GM18508 (cell line): ENCODE measurements at regions not wholly inside any gene's neighbourhood (a gene's known extent, or its start where the extent isn't known, plus 50 kb on each side); places are given as distances from the start of the nearest gene placed in this dataset.

Experiments
- ATAC-seq: cut with Tn5 transposase; IDR thresholded peaks from one replicate; pipeline ENCODE4 v1.9.1; 2021; ENCODE audit warnings: moderate number of reproducible peaks; ENCODE audit not compliant: insufficient read depth, unreplicated experiment

DNA sequence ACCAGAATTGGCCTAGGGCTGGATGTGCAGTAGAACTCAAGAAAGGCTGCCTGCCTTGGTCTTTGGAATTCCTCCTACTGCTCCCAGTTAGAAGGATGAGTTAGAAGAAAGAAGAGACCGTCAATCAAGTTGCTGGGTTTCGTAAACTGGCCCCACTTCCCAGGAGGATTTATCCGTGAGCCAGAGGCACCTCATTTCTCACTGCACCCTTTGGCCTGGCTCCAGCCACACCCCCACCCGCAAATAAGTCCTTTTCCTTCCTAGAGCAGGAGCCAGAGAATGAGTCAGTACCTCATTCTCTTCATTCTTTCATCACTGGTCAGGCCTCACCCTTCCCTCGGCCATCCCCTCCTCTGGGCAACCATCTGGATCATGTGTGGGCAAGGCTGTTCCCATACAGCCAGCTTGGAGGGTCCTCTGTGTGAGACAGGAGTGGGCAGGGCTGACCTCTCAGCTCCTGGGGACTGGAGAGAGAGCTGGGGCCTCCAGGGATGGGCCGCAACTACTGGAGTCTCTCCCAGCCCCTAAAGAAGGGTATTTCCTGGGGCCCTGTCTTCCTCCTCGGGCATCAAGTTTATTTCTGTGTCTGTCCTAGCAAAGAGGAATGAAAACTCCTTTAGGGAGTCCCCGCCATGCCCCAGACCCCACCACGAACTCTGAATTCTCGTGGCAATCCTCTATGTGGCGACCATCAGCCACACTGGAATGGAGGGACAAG, 87.2 kb upstream of the DUSP5 start:
- no peak for ATAC-seq

DNA sequence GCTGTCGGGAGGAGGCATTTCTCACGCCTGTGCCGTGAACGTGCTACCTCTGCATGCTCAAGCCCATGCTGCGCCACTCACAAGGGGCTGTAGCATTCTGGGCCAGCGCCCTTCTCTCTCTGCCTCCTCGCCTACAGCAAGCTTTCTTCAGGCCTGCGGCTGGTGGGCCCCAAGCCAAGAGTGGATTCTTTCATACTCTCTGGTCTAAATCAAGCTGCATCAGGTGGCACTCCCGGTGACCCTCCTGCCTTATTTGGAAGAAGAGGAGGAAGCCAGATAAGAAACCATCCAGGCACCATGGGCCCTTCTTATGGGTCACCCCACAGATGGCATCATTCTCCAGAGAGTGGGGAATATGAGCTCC, 86.7 kb upstream of the DUSP5 start:
- ATAC-seq: no peak

DNA sequence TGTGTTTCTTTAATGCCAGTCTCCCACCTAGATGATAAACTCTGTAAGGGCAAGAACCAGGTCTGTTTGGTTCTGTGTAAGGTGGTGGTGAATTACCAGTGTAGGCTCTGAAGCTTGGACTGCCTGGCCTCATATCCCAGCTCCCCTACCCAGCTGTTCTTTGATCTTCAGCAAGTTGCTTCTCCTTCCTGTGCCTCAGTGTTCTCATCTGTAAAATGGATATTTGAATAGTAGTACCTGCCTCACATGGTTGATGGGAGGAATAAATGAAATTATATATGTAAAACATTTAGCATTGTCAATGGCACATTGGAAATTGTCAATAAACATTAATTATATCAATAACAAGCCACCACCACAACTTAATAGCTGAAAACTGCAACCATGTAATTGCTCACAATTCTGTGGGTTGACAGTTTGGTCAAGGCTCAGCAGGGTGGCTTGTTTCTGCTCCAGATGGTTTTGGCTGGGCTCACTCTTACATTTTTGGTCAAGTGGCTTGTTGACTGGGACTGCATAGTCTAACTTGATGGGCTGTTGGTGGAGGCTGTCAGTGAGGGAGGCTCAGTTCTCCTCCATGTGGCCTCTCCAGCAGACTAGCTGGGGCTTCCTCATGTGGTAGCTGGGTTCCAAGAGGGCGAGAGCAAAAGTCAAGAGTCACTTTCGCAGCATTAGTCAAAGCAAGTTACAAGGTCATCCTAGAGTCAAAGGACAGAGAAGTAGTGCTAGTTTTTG, 84.5 kb upstream of the DUSP5 start:
- ATAC-seq: no peak

DNA sequence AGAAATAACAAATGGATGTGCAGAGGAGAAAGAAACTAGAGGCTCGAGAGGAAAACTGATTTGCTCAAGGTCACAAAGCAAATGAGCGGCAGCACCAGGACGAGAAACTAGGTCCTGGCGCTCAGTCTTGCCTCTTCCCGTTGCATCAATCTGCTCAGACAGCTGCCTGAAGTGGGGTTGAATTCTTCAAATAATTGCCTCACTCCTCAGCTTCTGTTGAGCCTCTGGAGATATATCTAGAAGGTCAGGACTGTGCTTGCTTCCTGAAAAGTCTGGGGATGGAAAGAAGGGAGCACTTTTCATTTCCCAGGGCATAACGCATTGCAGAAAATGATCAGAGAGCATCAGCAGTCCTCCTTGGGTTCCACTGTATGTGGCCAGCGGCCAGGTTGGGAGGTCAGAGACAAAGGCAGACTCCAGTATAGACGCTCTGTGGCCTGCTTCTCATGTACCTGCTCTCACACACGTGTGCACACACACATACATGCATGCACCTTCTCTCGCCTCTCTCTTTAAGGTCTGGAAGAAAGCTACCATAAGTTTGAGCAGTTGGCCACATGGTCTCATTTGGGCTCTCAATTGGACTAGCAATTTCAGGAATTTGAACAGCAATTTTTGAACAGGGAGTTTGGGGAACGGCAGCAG, 83.7 kb upstream of the DUSP5 start:
- ATAC-seq: peak; percentile 7

DNA sequence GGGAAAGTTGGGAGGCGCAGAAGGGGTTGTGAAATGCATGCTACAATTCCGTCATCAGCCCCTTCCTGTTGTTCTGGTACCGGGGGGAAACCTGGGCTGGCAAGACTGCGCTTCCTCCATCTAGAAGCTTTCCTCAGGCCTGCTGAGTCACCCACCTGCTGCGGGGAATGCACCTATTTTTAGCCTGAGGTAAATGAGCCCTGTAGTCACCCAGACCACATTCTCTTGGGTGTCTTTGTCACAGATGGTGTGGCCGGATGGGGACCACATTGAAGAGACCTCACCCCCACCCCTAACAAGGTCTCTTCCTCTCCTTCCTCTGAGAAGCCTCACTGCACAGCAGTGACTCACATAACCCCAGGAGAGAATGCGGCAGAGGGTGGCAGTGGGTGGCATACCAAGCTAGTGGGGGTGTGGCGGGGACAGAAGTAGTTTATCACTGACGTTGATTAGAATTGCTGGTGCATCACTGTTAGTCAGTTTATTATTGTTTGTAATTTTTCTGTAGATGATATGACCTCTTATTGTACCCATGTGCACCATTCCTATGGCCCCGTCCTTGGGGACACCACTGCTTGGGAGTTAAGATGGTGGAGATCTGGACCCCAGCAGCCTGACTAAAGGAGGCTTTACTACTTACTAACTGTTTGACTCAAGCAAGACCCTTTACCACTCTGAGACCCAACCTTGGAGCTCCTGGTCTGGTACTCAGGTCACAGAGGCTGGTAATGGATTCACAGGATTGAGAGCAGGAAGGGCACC, 83.0 kb upstream of the DUSP5 start:
- ATAC-seq: peak; percentile 73

DNA sequence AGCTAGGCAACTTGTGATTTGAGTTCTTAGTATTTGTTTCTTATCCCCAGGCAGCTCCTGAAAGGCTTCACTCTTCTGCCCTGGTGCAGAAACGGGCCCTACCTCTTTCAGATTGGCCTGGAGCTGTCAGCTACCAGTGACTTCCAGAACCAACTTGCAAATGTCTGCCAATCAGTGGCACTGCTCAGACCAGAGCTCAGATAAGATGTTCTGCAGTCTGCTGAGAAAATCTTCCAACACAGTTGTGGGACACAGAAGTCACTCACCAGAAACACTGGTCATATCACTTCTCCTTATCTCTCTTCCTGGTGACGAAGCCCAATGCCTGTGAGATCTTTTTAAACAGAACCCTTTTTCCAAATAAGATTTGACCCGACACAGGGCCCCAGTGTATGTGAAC, 81.9 kb upstream of the DUSP5 start:
- no peak for ATAC-seq

DNA sequence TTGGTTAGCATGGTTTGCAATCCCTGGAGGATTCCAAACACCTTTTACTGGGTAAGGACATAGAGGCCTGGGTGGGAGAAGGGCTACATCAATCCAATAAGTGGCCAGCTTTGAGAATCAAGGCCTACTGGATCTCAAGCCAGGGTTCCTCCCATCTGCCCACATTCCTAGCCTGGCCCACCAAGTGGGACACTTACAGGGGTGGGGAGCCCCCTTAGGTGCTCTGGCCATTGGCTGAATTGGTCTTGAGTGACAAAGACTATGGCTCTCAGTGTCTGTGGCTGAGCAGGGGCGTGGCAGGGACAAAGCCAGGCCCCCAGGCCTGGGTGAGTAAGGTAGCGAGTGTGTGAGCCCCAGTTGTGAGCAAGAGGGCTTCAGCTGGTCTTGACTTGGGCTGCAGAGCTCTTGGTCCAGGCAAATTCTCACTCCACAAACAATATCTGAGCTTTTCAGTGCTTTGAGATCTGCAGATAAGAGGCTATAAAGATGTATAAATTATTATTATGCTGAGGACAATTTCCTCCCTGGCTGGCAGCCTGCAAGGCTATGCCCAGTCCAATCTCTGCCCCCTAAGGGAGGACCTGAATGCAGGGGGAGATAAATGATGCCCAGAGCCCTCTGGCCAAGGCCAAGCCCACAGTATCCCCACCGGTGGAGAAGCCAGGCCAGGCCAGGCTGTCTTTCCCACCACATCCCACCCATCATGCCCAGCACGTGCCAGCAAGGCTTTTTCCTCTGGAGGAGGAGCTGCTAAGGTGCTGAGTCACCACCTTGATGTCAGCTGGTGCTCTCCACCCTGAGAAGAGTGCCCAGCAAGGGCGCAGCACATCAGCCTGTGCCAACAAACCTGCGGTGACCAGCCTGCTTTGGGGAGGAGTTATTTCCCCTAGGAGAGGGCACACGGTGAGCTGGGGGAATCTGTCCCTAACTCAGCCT, 80.7 kb upstream of the DUSP5 start:
- no peak for ATAC-seq

DNA sequence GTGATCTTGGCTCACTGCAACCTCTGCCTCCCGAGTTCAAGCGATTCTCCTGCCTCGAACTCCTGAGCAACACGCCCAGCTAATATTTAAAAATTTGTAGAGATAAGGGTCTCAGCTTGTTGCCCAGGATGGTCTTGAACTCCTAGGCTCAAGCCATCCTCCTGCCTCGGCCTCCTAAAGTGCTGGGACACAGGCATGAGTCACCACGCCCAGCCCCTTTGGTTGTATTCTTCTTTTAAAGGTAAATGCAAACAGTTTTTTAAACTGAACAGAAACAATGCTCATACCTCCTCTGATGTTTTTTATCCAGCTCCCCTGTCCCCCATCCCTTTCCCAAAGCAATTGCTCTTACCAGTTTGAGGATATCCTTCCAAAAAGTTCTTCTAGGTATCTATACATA, 79.5 kb upstream of the DUSP5 start:
- ATAC-seq: no peak

DNA sequence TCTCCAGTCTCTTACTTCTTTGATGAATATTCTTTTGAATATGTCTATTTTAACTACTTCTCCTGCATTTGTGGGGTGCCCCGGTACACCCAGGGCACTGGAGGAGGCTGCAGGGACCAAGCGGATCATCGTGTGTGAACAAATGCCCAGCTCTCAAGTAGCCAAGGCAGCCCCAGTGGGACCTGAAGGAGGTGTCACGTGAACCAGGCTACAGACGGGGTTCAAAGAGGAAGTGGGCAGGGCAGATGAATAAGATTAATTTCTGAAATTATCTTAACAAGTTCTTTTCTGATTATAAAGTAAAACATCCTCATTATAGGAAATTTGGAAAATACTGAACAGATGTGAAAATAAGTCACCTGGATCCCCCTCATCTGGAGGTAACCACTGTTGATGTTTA, 78.4 kb upstream of the DUSP5 start:
- no peak for ATAC-seq

DNA sequence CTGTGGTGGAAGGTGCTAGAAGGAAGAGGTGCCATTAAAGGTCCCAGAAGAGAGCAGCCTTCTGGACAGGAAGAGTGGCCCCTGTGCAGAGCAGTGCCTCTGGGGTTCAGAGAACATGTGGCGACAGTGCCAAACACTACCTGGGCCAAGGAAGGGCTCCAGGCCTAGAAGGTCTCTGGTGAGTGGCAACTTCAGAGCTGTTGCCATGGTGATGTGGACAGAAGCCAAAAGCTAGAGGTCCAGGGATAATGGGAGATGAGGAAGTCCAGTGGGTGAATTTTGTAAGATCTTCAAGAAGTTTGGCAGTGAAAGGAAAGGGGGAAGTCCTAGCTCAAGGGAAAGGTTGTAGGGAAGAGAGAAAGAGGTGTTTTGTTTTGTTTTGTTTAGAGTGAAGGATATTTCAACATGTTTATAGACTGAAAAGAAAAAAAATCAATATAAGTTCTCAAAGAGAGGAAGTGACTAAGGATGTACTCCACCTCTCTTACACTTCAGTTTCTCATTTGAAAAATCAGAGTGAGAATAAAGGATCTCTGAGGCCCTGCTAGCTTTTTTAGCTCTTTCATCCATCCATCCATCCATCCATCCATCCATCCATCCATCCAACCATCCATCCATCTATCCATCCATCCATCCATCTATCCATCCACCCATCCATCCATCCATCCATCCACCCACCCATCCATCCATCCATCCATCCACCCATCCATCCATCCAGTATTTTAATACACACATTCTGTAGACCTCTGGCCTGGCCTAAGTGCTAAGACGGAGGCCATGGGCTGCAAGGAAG, 77.1 kb upstream of the DUSP5 start:
- ATAC-seq: no peak

DNA sequence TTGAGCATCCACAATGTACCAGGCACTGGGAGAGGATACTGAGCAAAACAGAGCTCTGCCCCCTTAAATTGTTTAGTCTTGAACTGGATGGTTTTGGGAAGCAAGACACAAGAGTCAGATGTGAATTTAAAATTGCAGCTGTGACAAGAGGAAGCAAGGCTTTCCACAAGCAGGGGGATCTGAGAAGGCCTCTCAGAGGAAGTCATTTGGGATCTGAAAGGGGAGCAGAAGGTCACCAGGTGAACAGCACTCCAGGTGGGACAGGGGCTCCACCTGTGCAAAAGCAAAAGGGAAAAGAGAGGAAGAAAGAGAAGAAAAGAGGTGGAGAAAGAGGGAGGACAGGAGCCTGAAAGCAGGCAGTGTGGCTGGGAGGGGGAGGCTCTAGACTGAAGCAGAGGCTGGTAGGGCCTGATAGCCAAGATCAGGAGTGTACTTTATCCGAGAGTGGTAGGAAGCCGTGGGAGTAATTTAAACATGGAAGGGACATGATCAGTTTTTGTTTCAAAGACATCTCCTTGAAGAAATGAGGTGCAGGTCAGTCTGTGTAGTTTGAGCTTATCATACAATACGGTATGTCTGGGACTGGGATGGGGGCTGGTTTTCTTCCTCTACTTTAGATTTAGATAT, 76.1 kb upstream of the DUSP5 start:
- no peak for ATAC-seq

DNA sequence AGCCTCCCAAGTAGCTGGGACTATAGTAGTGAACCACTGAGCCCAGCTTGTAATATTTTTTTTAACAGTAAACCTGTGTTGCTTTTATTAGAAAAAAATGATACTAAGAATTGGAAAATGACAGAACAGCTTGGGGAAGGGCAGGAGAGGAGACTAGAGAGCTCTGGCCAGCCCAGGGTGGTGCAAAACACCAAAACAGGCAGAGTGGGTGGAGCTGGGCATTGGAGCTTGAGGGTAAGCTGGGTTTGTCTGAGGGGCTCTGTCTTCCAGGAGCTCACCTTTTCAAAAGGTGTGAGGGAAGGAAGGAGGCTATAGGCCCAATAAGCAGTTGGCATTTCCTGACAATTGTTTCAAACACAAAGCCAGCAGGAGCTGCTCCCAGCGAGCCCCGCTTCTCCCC, 75.2 kb upstream of the DUSP5 start:
- no peak for ATAC-seq

DNA sequence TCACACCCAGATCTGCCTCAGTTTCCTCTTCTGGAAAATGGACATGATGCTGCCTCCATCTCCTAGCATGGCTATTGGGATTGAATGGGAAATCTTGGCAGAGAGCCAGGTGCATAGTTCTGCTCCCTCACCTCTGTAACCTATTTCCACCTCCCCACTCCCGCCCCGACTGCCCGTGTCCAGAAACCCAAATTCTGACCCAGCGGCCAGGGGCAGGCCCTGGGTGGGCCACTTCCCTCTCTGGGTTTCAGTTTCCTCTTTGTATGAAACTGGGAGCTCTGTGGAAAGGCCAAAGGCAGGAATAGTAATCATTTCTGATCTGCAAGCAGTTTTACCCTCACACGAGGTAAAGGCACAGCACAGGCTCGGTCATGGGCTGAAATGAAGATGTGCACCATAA, 74.1 kb upstream of the DUSP5 start:
- ATAC-seq: no peak

DNA sequence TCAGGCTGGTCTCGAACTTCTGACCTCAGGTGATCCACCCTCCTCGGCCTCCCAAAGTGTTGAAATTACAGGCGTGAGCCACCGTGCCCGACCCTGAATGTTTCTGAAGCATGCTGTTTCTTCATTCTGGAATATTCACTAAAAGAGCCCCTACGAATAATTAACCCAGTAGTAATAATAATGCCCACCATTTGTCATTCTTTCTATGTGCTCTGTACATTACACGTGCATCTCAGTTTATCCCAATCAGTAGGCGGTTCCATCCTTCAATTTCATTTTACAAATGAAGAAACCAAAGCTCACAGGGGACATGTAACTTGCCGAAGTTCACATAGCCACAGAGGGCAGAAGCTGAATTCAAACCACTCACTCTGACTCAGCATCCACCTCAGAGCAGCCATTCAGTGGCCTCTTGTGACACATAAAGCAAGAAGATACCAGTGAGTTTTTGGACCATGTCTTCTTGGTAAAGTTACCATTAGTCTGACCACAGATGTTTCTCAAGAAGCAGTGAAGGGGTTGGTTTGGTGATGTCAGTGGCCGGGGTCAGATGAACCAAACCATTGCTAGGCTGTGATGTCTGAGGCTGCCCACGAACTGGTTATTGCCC, 71.9 kb upstream of the DUSP5 start:
- peak; percentile 72 for ATAC-seq

DNA sequence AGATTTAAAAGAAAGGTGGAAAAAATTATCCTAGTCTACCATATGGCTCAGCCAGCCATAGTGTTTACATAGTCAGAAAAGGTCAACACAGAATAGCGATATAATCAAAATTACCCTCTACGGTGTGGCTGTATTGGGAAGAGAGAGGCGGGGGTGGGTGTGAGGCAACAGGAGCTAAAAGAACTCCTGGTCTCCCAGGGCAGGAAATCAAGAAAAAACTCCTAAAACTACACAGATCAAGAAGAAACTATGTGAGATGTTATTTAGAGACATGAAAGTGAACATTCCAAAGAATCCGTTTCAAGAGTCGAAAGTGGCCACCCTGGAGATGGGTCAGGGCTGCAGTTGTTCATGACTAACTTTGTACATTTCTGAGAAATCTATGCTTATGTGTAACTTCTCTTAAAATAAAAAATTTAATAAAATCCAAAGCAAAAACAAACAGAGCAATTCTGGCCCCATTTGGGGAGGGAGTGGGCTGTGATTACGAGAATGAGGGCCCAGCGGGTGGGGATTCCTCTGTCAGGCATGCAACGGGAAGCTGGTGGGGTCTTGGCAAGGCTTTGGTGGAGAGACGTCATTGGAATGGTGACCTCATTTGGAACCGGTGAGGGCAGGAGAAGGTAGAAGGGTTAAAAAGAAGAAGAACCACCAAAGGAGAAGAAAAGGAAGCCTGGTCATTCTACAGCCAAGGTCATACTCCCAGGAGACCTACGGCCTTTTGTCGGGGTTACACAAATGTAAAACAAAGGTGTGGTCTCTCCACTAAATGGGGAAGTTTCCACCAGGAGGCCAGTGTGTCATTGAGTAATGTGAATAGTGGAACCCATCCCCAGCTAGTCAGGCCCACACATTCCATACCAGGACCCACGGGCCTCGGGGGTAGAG, 71.2 kb upstream of the DUSP5 start:
- ATAC-seq: no peak

DNA sequence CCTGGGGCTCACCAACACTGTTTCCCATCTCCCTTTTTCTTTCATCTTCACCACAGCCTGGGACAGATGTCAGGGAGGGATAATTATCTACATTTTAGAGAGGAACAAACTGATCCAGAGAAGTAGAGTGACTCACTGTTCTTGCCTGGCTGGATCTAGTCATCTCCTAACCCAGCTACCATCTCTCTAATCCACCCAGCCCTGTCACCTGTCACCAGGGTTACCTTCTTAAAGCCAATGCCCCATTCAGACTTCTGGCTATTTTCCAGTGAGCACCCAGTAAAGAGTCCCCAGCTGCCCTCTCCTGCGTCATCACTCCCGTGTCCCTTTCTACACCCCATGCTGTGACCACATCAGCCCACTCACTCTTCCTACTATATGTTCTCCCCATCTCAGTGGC, 68.4 kb upstream of the DUSP5 start:
- no peak for ATAC-seq
